ENCODE measurements at regions not wholly inside any gene's neighbourhood (a gene's known extent, or its start where the extent isn't known, plus 50 kb on each side); places are given as distances from the start of the nearest gene placed in this dataset.
"Not testable (repeated sequence)": the region's sequence is repeated elsewhere in the genome, so short reads cannot be mapped to it uniquely, and the experiment has no call there.

- not testable (repeated sequence) for DNase-seq
These were observed 830.8 kb upstream of the TMEFF2 start for GRCh38 chr2:193025556-193025955.

- no peak for DNase-seq
These were observed 830.1 kb upstream of the TMEFF2 start for GRCh38 chr2:193024791-193025190.

- no peak for DNase-seq
These were observed 817.1 kb upstream of the TMEFF2 start for GRCh38 chr2:193011870-193012269.

- DNase-seq = no peak
These were observed 798.3 kb upstream of the TMEFF2 start for GRCh38 chr2:192993059-192993458.

DNA sequence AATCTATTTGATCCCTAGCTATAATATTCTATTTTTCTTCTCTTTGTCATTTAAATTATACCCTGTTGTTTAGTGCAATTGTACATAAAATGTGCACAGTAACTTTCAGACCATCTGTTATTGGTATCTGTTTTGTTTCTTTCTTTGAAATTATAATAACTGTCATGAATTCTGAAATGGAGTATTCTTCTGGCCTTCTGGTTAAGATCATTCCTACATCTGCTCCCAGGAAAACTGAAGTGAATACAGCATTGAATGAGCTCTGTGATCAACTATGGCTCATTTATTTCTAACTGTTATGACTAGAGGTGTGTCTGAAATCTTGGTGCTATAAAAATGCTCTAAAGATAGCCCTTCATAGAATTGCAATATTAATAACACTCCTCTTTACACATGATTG is 788.4 kb upstream of the TMEFF2 start:
- no peak for DNase-seq

DNA sequence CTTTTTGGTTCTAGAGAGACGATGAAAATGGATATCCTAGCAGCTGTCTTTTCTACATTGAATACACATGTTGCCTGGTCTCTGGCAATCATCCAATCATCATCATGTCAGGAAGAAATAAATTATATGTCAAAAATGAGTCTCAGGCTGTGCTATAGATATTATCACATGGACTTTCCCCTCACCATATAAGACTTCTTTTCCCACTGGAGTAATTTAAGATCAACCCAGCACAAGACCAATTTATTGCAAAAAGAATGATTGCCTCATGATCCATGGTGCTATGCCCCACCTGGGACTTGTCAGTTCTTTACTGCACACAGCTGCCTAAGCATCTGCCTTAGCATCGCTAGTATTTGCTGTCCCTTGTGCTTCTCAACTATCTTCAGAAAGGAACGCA is 783.7 kb upstream of the TMEFF2 start:
- no peak for DNase-seq

DNA sequence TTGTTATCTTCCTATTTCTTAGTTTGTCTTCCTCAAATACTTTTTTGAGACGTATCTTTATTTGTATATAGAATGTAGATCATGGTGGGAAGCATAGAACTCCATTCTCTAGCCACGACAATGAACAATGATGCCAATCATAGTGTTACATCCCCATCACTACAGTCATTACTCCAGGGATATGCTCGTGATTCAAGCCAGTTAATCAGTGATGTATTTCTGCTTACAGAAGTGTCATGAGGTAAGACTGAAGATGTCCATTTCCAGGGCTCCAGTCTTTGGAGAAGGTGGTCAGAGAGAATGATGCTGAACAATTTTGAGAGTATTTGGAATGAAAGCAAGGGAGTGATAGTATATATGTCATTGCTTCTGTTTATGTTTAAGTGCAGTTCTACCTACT is 777.2 kb upstream of the TMEFF2 start:
- no peak for DNase-seq

GRCh38 chr2:192969055-192969454 is 774.3 kb upstream of the TMEFF2 start:
- DNase-seq = no peak

GRCh38 chr2:192960945-192961344 is 766.2 kb upstream of the TMEFF2 start:
- no peak for DNase-seq

DNA sequence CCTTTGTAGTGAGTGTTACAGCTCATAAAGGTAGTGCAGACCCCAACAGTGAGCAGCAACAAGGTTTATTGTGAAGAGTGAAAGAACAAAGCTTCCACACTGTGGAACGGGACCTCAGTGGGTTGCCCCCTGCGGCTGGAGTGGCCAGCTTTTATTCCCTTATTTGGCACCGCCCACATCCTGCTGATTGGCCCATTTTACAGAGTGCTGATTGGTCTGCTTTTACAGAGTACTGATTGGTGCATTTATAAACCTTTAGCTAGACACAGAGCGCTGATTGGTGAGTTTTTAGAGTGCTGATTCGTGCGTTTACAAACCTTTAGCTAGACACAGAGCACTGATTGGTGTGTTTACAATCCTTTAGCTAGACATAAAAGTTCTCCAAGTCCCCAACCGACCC is 763.9 kb upstream of the TMEFF2 start:
- not testable (repeated sequence) for DNase-seq

GRCh38 chr2:192957425-192957824 is 762.7 kb upstream of the TMEFF2 start:
- no peak for DNase-seq

DNA sequence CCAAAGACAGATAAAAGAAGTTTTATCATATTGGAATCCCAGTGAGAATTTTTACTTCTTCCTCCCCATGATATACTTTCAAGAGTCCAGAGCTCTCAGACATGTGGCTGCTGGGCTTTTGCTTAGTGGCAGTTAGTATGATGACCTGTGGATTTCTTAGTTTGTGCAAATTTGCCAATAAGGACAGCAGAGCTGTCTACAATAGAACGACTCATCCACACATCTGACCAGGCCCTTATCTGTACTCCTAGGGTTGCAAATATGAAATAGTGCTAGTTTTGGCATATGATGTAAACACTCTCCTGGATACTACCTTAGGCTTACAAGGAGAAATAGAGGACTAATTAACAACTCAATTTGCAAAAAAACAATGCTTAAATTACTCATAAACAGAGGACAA is 758.4 kb upstream of the TMEFF2 start:
- no peak for DNase-seq

DNA sequence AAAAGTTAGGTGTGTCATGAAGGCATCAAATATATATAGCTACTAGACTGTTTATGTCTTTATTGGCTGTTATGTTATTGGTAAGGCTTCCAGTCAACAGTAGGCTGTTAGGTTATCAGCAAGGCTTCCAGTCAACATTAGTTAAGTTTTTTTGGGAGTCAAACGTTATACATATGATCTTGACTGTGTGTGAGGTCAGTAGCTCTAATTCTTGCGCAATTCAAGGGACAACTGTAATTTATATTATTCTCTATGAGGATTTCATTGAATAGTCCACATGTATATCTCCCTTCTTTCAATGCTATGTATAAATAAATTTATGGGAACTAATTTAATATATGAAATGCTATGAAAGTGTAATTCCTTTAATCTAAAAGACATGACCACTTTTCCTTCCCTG is 757.5 kb upstream of the TMEFF2 start:
- DNase-seq = no peak

- DNase-seq = no peak
These were observed 753.6 kb upstream of the TMEFF2 start for GRCh38 chr2:192948316-192948715.

GRCh38 chr2:192947352-192947751 is 752.6 kb upstream of the TMEFF2 start:
- no peak for DNase-seq

DNA sequence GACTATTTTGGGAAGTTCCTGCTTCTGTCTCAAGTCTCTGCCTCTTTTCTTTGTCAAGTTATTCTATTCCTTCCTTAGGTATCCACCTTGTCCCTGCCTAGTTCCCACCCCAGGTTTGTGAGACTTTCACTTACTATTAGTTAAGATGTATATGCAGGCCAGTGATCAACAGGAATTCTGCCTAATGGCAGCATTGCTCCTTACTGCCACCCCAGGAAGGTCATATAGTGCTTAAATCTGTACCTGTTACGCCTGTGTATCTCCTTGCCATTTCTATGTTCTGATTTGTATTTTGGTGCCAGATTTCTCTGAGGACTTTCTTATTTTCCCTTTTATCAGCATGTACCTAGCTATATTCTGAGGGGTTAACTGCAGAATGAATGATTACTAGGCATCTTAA is 746.0 kb upstream of the TMEFF2 start:
- DNase-seq = no peak

DNA sequence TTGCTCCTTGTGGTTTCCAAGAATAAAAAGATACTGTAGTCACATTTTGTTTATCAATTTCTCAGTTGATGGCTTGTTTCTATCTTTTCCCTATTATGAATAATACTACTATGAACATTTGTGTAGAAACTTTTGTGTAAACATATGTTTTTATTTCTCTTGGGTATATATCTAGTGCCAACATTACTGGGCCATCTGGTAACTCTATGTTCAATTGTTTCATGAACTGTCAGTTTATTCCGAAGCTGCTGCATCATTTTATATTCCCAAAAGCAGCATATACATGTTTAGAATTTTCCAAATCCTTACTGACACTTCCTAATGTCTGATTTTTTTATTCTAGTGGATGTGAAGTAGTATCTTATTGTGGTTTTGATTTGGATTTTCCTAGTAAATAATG is 737.6 kb upstream of the TMEFF2 start:
- no peak for DNase-seq

GRCh38 chr2:192921631-192922030 is 726.9 kb upstream of the TMEFF2 start:
- DNase-seq = not testable (repeated sequence)

DNA sequence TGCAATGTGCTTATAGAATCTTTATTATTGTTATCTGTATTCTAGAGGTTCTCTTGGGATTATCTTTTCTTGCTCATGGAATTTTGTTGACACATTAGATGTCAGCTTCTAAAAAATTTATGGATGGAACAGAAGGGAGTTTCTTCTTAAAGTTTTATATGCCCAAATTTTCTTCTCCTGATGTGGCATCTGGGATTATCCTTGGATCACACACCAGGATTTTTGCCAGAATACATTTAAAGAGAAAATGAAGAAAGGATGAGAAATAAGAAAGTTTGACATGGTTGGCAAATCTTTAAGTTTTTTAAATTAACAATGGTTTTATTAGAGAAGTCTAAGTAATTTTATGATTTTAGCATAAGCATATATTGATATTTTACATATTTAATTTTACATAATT is 706.7 kb upstream of the TMEFF2 start:
- DNase-seq = no peak

DNA sequence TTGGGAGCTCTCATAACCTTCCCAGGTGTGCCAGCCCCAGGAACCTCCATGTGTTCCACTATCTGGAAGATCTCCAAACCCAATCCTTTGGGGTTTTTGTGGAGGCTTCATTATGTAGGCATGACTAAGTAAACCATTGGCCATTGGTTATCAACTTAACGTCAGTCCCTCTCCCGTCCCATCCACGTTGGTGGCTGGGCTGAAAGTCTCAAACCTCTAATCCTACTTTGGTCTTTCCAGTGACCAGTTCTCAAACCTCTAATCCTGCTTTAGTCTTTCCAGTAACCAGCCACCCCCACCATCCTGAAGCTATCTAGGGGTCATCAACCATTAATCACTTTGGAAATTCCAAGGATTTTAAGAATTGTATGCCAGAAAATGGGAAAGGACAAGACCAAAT is 704.7 kb upstream of the TMEFF2 start:
- DNase-seq = no peak

GRCh38 chr2:192893976-192894375 is 699.2 kb upstream of the TMEFF2 start:
- DNase-seq = not testable (repeated sequence)

- DNase-seq = no peak
These were observed 693.4 kb upstream of the TMEFF2 start for GRCh38 chr2:192888109-192888508.

GRCh38 chr2:192887337-192887736 is 692.6 kb upstream of the TMEFF2 start:
- DNase-seq = no peak

- no peak for DNase-seq
These were observed 691.9 kb upstream of the TMEFF2 start for GRCh38 chr2:192886636-192887035.

GRCh38 chr2:192885569-192886160 is 690.9 kb upstream of the TMEFF2 start:
- no peak for DNase-seq

DNA sequence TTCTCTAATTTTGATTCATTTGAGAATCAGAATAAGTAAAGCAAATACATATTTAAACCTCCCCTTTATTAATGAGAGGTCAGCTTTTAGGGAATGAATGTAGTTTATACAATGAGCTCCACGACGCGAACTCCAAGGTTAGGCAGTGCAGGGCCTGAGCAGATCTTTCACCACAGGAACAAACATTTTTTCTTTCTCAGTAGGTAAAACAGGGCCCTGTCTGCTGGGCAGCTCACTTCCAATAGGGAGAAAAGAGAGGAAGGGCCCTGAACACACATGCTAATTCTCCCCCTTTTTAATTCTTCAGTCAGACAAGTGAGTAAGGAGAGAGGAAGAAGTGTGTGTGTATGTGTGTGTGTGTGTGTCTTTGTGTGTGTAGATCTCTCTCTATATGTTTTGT is 682.4 kb upstream of the TMEFF2 start:
- no peak for DNase-seq

Data from inflammatory macrophage (primary cell).